ENCODE measurements at regions not wholly inside any gene's neighbourhood (a gene's known extent, or its start where the extent isn't known, plus 50 kb on each side); places are given as distances from the start of the nearest gene placed in this dataset.

DNA sequence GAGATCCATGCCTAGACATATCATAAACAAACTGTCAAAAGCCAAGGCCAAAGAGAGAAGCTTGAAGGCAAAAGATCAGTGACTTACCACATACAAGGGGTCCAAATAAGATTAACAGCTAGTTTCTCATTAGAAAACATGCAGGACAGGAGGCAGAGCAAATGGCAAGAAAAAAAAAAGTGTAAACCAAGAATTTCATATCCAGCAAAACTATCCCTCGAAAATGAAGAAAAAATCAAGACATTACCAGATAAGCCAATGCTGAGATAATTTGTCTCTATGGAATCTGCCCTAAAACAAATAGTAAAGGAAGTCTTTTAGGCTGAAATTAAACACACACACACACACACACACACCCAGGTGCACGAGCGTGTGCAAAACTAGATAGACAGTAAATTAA, 99.6 kb upstream of the NSMCE3 start:
- Histone ChIP-seq H3K4me2 (ENCODE audit: insufficient read depth in 1 of 2, low read depth in 2 of 2, low read length in 2 of 2) (no peak overlapping the region), H4K91ac (replicated peaks; ENCODE audit: insufficient read length, low read length) (no peak overlapping the region), H3K9me3 (ENCODE audit: insufficient read depth in 2 of 2, low read depth in 1 of 2, low read length in 1 of 2) (peaks cover 5 to 9% of the 10 kb centered on the region in 2 experiments; a peak in 3 of 4 replicates), H3K56ac (replicated peaks; ENCODE audit: insufficient read length, low read depth, low read length) (no peak overlapping the region), H3K4me3 (ENCODE audit: extremely low read depth in 1 of 4, insufficient read depth in 2 of 4, low read depth in 3 of 4, low read length in 4 of 4) (no peak overlapping the region), H3K27ac (ENCODE audit: low read depth, low read length) (no peak overlapping the region), H3K23ac (ENCODE audit: insufficient read length) (no peak overlapping the region), H2BK12ac (ENCODE audit: low read depth, low read length) (no peak overlapping the region), H3K9ac (replicated peaks in 1 of 4; ENCODE audit: extremely low read depth in 1 of 4, low read depth in 3 of 4, low read length in 3 of 4) (no peak overlapping the region), H2BK5ac (ENCODE audit: low read depth, low read length) (no peak overlapping the region), H3K23me2 (ENCODE audit: low read depth, low read length) (no peaks in the 10 kb centered on the region), H2BK120ac (replicated peaks; ENCODE audit: low read depth, low read length) (no peak overlapping the region), H3K4me1 (replicated peaks in 1 of 4; ENCODE audit: control insufficient read depth in 3 of 4, insufficient read depth in 4 of 4, low read length in 3 of 4) (peaks cover 0 to 1% (median under 1%) of the 10 kb centered on the region in 4 experiments; a peak in 3 of 7 replicates), H2AFZ (ENCODE audit: low read length) (no peak overlapping the region), H4K20me1 (replicated peaks in 1 of 2; ENCODE audit: control insufficient read depth in 1 of 2, insufficient read depth in 2 of 2, low read length in 2 of 2) (no peaks in the 10 kb centered on the region), H3K4ac (replicated peaks; ENCODE audit: insufficient read length, low read depth, low read length) (no peak overlapping the region), H3K79me1 (ENCODE audit: low read depth, low read length) (no peaks in the 10 kb centered on the region), H2BK20ac (ENCODE audit: low read length) (no peak overlapping the region), H4K5ac (ENCODE audit: insufficient read length, low read depth, low read length) (no peak overlapping the region), H4K8ac (ENCODE audit: extremely low read depth, insufficient read depth, low read length) (no peak overlapping the region), H3K14ac (ENCODE audit: insufficient read length) (no peak overlapping the region), H3K18ac (ENCODE audit: extremely low read depth, low read length) (no peak overlapping the region), H3K27me3 (replicated peaks in 1 of 4; ENCODE audit: control insufficient read depth in 3 of 4, extremely low read depth in 1 of 4, insufficient read depth in 3 of 4, low read length in 3 of 4) (no peaks in the 10 kb centered on the region), H2BK15ac (ENCODE audit: low read length) (no peak overlapping the region), H3K36me3 (ENCODE audit: control insufficient read depth in 2 of 4, insufficient read depth in 4 of 4, low read length in 3 of 4) (0 out of 8 replicates have a peak, but pooled peaks cover 0 to 4% (median 0%) of the 10 kb centered on the region in 4 experiments), H2AK5ac (ENCODE audit: low read depth, low read length) (no peak overlapping the region), H3K79me2 (ENCODE audit: control insufficient read depth in 1 of 2, insufficient read depth in 2 of 2, low read length in 2 of 2) (no peaks in the 10 kb centered on the region)
- POLR2A ChIA-PET (ENCODE audit: partially characterized antibody): no interaction called here
- TF ChIP-seq, protein P1, sequence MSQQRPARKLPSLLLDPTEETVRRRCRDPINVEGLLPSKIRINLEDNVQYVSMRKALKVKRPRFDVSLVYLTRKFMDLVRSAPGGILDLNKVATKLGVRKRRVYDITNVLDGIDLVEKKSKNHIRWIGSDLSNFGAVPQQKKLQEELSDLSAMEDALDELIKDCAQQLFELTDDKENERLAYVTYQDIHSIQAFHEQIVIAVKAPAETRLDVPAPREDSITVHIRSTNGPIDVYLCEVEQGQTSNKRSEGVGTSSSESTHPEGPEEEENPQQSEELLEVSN (IDR thresholded peaks at IDR 0.05): no peak
- TF ChIP-seq SIX5 (IDR thresholded peaks at IDR 0.05; ENCODE audit: low read depth, low read length) (no peak), ZNF274 (IDR thresholded peaks at IDR 0.05; ENCODE audit: borderline replicate concordance, extremely low read depth, low read length) (no peak), SUZ12 (IDR thresholded peaks at IDR 0.05; ENCODE audit: low read length) (no peak), RNF2 (IDR thresholded peaks at IDR 0.05; ENCODE audit: borderline replicate concordance, low read depth, low read length, missing control alignments, poor library complexity, severe bottlenecking) (no peak), JUND (IDR thresholded peaks at IDR 0.05; ENCODE audit: low read length) (no peak)
- TF ChIP-seq, protein P2, sequence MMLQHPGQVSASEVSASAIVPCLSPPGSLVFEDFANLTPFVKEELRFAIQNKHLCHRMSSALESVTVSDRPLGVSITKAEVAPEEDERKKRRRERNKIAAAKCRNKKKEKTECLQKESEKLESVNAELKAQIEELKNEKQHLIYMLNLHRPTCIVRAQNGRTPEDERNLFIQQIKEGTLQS (IDR thresholded peaks at IDR 0.05; ENCODE audit: insufficient read depth, low read depth, low read length): no peak
- TF ChIP-seq, protein P3, sequence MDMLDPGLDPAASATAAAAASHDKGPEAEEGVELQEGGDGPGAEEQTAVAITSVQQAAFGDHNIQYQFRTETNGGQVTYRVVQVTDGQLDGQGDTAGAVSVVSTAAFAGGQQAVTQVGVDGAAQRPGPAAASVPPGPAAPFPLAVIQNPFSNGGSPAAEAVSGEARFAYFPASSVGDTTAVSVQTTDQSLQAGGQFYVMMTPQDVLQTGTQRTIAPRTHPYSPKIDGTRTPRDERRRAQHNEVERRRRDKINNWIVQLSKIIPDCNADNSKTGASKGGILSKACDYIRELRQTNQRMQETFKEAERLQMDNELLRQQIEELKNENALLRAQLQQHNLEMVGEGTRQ (IDR thresholded peaks at IDR 0.05; ENCODE audit: low read length): no peak
- FAIRE-seq (no peak), DNase-seq (ENCODE audit: low read depth in 1 of 2, low spot score in 2 of 2) (no peak)
- WGBS, 2 experiments (ENCODE audit: extremely low coverage in 1 of 2, insufficient coverage in 1 of 2, insufficient read length in 1 of 2, insufficient replicate concordance in 2 of 2, low coverage in 1 of 2, low lambda C conversion rate in 2 of 2, missing lambda C conversion rate in 1 of 2): 96% methylated on average over 3 of the region's 3 CpGs; no CpG with 5 or more reads in 1 of the 2 experiments
- CTCF ChIA-PET (ENCODE audit: partially characterized antibody): interaction anchor here (1.0 kb wide), 1 partner anchor 229 kb away, joined by 3 read pairs; no protein-coding TSS in a partner anchor

All from H1 (cell line).